ENCODE measurements at regions not wholly inside any gene's neighbourhood (a gene's known extent, or its start where the extent isn't known, plus 50 kb on each side); places are given as distances from the start of the nearest gene placed in this dataset.

DNA sequence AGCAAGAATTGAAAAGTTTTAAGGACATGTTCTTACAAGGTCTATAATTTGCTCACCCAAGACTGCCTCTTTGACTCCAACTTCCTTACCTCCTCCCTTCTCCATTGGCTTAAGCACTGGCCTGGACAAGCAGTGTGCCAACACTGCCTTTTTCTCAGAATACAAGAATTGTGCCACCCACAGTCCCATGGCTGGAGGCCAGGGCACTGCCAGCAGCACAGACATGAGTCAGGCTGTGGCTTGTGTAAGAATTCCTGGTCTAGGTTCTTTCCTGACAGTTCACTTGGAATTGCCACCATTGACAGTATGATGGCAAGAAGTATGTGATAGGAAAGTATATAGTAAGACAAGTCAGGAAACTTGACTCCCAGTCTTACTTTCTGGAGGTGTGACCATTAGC lies 202.7 kb upstream of the MARCKS start:
- H3K4me1 ChIP-seq (ENCODE audit: low read length), result 0 out of 2 replicates have a peak, but pooled peaks cover 3% of the 10 kb centered on the region
- H2AFZ ChIP-seq (ENCODE audit: low read length), result no peak overlapping the region
- no peaks in the 10 kb centered on the region for H4K20me1 ChIP-seq (ENCODE audit: insufficient read depth, low read length)
- no peaks in the 10 kb centered on the region for H3K36me3 ChIP-seq (replicated peaks; ENCODE audit: insufficient read depth, low read length)
- H3K4me2 ChIP-seq (ENCODE audit: low read depth, low read length), result no peak overlapping the region
- no peaks in the 10 kb centered on the region for H3K27me3 ChIP-seq (replicated peaks; ENCODE audit: insufficient read depth, low read length)
- TF ChIP-seq EZH2 (optimal IDR thresholded peaks at IDR 0.05; ENCODE audit: low read depth, low read length) (no peak), EZH2phosphoT487 (IDR thresholded peaks at IDR 0.05; ENCODE audit: low read length) (no peak)
- TF ChIP-seq, protein P1, sequence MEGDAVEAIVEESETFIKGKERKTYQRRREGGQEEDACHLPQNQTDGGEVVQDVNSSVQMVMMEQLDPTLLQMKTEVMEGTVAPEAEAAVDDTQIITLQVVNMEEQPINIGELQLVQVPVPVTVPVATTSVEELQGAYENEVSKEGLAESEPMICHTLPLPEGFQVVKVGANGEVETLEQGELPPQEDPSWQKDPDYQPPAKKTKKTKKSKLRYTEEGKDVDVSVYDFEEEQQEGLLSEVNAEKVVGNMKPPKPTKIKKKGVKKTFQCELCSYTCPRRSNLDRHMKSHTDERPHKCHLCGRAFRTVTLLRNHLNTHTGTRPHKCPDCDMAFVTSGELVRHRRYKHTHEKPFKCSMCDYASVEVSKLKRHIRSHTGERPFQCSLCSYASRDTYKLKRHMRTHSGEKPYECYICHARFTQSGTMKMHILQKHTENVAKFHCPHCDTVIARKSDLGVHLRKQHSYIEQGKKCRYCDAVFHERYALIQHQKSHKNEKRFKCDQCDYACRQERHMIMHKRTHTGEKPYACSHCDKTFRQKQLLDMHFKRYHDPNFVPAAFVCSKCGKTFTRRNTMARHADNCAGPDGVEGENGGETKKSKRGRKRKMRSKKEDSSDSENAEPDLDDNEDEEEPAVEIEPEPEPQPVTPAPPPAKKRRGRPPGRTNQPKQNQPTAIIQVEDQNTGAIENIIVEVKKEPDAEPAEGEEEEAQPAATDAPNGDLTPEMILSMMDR (IDR thresholded peaks at IDR 0.05; ENCODE audit: low read length), result no peak
- no peaks in the 10 kb centered on the region for H3F3A ChIP-seq (ENCODE audit: insufficient read depth, low read length)
- H3K79me2 ChIP-seq (ENCODE audit: low read length), result no peaks in the 10 kb centered on the region
- no peaks in the 10 kb centered on the region for H3K9me3 ChIP-seq (replicated peaks; ENCODE audit: insufficient read depth, low read length)
- H3K9me2 ChIP-seq (replicated peaks; ENCODE audit: insufficient read depth, low read length), result no peaks in the 10 kb centered on the region
- no peak overlapping the region for H3K9ac ChIP-seq (ENCODE audit: low read length)
- DNase-seq, result no peak
- no peak overlapping the region for H3K27ac ChIP-seq (ENCODE audit: low read length)
- no peak overlapping the region for H3K4me3 ChIP-seq (ENCODE audit: low read length)

DNA sequence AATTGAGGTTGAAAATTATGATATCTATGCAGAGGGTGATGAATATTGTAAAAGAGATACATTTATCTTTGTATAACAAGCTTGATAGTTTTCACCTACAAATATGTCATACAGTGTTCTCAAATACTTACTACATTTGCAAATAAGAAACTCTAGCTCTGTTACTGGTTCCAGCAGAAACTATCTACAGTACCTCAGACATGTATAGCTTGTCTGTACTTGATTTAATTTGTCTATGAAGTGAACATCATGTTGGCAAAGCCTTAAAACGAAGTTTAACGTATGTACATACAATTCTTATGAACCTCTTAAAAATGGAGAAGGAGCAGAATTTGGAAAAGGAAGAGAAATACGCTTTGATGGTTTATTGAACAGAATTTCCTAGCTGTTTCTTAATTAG lies 201.4 kb upstream of the MARCKS start:
- Histone ChIP-seq H3K9ac (ENCODE audit: low read length) (no peak overlapping the region), H3K9me2 (replicated peaks; ENCODE audit: insufficient read depth, low read length) (no peaks in the 10 kb centered on the region), H3F3A (ENCODE audit: insufficient read depth, low read length) (no peaks in the 10 kb centered on the region), H3K27ac (ENCODE audit: low read length) (no peak overlapping the region), H4K20me1 (ENCODE audit: insufficient read depth, low read length) (no peaks in the 10 kb centered on the region), H3K4me1 (ENCODE audit: low read length) (0 out of 2 replicates have a peak, but pooled peaks cover 3% of the 10 kb centered on the region), H3K36me3 (replicated peaks; ENCODE audit: insufficient read depth, low read length) (no peaks in the 10 kb centered on the region), H3K79me2 (ENCODE audit: low read length) (no peaks in the 10 kb centered on the region), H3K9me3 (replicated peaks; ENCODE audit: insufficient read depth, low read length) (no peaks in the 10 kb centered on the region), H3K4me2 (ENCODE audit: low read depth, low read length) (no peak overlapping the region), H2AFZ (ENCODE audit: low read length) (no peak overlapping the region), H3K27me3 (replicated peaks; ENCODE audit: insufficient read depth, low read length) (no peaks in the 10 kb centered on the region), H3K4me3 (ENCODE audit: low read length) (no peak overlapping the region)
- no peak for DNase-seq
- TF ChIP-seq EZH2 (optimal IDR thresholded peaks at IDR 0.05; ENCODE audit: low read depth, low read length) (no peak), EZH2phosphoT487 (IDR thresholded peaks at IDR 0.05; ENCODE audit: low read length) (no peak)
- TF ChIP-seq, protein P1 (IDR thresholded peaks at IDR 0.05; ENCODE audit: low read length), result no peak

DNA sequence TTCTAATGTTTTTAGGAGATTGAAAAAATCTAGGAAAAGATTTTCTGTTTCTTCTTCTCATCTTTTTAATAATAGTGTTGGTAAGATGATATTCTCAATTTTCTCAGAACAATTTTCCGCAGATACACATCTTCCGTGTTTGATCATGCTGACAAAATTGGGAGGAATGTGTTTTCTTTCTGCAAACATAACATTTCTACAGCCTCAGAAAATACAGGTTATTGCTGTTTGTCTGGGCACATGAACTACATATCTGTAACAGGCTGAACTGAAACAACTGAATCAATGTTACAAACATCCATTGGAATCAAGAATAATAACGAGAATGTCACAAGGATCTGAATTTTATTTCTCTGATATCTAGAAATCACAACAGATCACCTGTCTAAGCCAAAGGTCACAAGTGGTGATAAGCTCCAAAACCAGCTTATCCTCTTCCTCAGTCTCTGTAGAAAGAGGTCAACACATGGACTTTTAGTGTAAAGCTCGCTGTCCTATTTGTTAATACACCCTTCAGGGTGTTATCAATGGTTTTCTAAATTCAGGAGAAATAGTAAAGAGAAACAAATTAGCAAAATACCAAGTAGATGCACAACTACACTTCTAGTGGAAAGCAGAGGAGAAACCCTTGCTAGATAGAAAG lies 197.3 kb upstream of the MARCKS start:
- H3K4me2 ChIP-seq (ENCODE audit: low read depth, low read length), result no peak overlapping the region
- no peaks in the 10 kb centered on the region for H3K79me2 ChIP-seq (ENCODE audit: low read length)
- H3K4me1 ChIP-seq (ENCODE audit: low read length), result no peaks in the 10 kb centered on the region
- no peak overlapping the region for H2AFZ ChIP-seq (ENCODE audit: low read length)
- no peaks in the 10 kb centered on the region for H3F3A ChIP-seq (ENCODE audit: insufficient read depth, low read length)
- H3K9me3 ChIP-seq (replicated peaks; ENCODE audit: insufficient read depth, low read length), result no peaks in the 10 kb centered on the region
- H3K27ac ChIP-seq (ENCODE audit: low read length), result no peak overlapping the region
- H3K36me3 ChIP-seq (replicated peaks; ENCODE audit: insufficient read depth, low read length), result no peaks in the 10 kb centered on the region
- no peaks in the 10 kb centered on the region for H3K9me2 ChIP-seq (replicated peaks; ENCODE audit: insufficient read depth, low read length)
- no peak for DNase-seq
- no peak overlapping the region for H3K4me3 ChIP-seq (ENCODE audit: low read length)
- H4K20me1 ChIP-seq (ENCODE audit: insufficient read depth, low read length), result no peaks in the 10 kb centered on the region
- TF ChIP-seq, protein P1 (IDR thresholded peaks at IDR 0.05; ENCODE audit: low read length), result no peak
- TF ChIP-seq EZH2 (optimal IDR thresholded peaks at IDR 0.05; ENCODE audit: low read depth, low read length) (no peak), EZH2phosphoT487 (IDR thresholded peaks at IDR 0.05; ENCODE audit: low read length) (no peak)
- no peak overlapping the region for H3K9ac ChIP-seq (ENCODE audit: low read length)
- no peaks in the 10 kb centered on the region for H3K27me3 ChIP-seq (replicated peaks; ENCODE audit: insufficient read depth, low read length)

Data from MM.1S (cell line).